OCI-LY7 (cell line): ENCODE measurements at regions not wholly inside any gene's neighbourhood (a gene's known extent, or its start where the extent isn't known, plus 50 kb on each side); places are given as distances from the start of the nearest gene placed in this dataset.

Source experiments
- EZH2phosphoT487 ChIP-seq: fragments of 200-600 bp; sonication (generic); IDR thresholded peaks from 2 replicates; pipeline ENCODE4 v1.6.1; 2018; ENCODE audit warnings: low read depth, borderline replicate concordance, mild to moderate bottlenecking, mixed run types, antibody characterized with exemption, low read length, moderate library complexity, mixed read lengths
- TF ChIP-seq, protein P1 (sequence below): fragments of 200-600 bp; sonication (generic); conservative IDR thresholded peaks from 2 replicates; pipeline ENCODE4 v1.5.1; 2014; ENCODE audit warnings: mild to moderate bottlenecking, antibody characterized with exemption, low read length, moderate library complexity, mixed read lengths

DNA sequence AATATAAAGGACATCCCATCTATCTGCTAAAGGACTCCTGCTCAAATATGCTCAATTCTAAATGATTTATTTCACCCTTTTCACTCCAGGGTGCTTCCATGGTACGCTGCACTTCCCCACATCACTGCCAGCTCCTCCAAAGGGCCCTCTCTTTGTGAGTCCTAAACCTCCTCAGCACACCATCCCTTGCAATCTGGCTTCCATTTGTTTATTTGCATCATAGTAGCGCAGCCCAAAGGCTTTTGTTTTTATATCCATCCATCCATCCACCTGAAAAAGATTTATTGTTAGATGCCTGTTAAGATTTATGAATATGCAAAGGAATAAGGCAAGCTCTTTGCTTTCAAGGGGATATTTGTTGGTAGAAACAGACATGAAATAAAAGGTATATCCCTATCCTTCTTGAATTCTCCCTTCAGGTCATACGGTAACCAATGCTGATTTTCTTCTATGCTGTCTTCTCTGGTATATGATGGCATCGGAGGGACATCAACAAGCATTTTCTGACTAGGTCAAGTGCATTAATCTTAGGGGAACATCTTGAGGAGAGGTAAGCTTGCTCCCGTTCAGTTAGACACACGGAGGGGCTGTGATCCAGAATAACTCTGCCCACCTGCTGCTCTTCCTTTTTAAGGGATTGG is 397.6 kb downstream of the LIG4 start:
- TF ChIP-seq, protein P1, sequence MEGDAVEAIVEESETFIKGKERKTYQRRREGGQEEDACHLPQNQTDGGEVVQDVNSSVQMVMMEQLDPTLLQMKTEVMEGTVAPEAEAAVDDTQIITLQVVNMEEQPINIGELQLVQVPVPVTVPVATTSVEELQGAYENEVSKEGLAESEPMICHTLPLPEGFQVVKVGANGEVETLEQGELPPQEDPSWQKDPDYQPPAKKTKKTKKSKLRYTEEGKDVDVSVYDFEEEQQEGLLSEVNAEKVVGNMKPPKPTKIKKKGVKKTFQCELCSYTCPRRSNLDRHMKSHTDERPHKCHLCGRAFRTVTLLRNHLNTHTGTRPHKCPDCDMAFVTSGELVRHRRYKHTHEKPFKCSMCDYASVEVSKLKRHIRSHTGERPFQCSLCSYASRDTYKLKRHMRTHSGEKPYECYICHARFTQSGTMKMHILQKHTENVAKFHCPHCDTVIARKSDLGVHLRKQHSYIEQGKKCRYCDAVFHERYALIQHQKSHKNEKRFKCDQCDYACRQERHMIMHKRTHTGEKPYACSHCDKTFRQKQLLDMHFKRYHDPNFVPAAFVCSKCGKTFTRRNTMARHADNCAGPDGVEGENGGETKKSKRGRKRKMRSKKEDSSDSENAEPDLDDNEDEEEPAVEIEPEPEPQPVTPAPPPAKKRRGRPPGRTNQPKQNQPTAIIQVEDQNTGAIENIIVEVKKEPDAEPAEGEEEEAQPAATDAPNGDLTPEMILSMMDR: no peak
- no peak for TF ChIP-seq EZH2phosphoT487
